Mesenchymal stem cell (in vitro differentiated cells and primary cell): ENCODE measurements at regions not wholly inside any gene's neighbourhood (a gene's known extent, or its start where the extent isn't known, plus 50 kb on each side); places are given as distances from the start of the nearest gene placed in this dataset.

Experiments
- DNase-seq: peaks from one replicate; pipeline ENCODE4 v3.0.0-alpha.2; 2013
- H2AFZ ChIP-seq: one replicate; pipeline ENCODE4 v1.6.1; 2013; ENCODE audit warnings: low read depth, mild to moderate bottlenecking, control low read depth, inconsistent platforms, low read length, moderate library complexity
- H2AK5ac ChIP-seq: 2 replicates; pipeline ENCODE4 v1.6.1; 2013; ENCODE audit warnings: low read length, moderate library complexity, mild to moderate bottlenecking, inconsistent platforms; ENCODE audit not compliant: severe bottlenecking
- H2BK120ac ChIP-seq: one replicate; pipeline ENCODE4 v1.6.1; 2013; ENCODE audit warnings: low read depth, mild to moderate bottlenecking, inconsistent platforms, low read length, moderate library complexity
- H2BK12ac ChIP-seq, 2 experiments: one replicate each; pipeline ENCODE4 v1.6.1; 2013; ENCODE audit warnings: inconsistent platforms in 2 of 2, low read length in 2 of 2, mild to moderate bottlenecking in 2 of 2, moderate library complexity in 2 of 2, control low read depth in 1 of 2
- H2BK15ac ChIP-seq: one replicate; pipeline ENCODE4 v1.6.1; 2013; ENCODE audit warnings: mild to moderate bottlenecking, low read depth, inconsistent platforms; ENCODE audit not compliant: poor library complexity, severe bottlenecking
- H2BK5ac ChIP-seq: 2 replicates; pipeline ENCODE4 v1.6.1; 2013; ENCODE audit warnings: low read depth, mild to moderate bottlenecking, low read length, control low read depth, inconsistent platforms; ENCODE audit not compliant: poor library complexity, severe bottlenecking
- H3K14ac ChIP-seq, 2 experiments: one replicate each; pipeline ENCODE4 v1.6.1; 2013; ENCODE audit warnings: inconsistent platforms in 2 of 2, low read length in 2 of 2, control low read depth in 1 of 2, mild to moderate bottlenecking in 1 of 2, moderate library complexity in 1 of 2
- H3K18ac ChIP-seq, 2 experiments: one replicate each; pipeline ENCODE4 v1.6.1; 2013; ENCODE audit warnings: inconsistent platforms in 2 of 2, low read length in 2 of 2, control low read depth in 1 of 2, low read depth in 1 of 2, mild to moderate bottlenecking in 1 of 2
- H3K23ac ChIP-seq, 2 experiments: one replicate each; pipeline ENCODE4 v1.6.1; 2013; ENCODE audit warnings: inconsistent platforms in 2 of 2, low read length in 2 of 2, mild to moderate bottlenecking in 2 of 2, moderate library complexity in 2 of 2, control low read depth in 1 of 2
- H3K27ac ChIP-seq: 2 replicates; pipeline ENCODE4 v1.5.1; 2013; ENCODE audit warnings: mild to moderate bottlenecking, moderate library complexity, low read length, control low read depth, inconsistent platforms; ENCODE audit not compliant: poor library complexity, severe bottlenecking
- H3K27me3 ChIP-seq, 2 experiments: 2 replicates each; pipeline versions ENCODE4 v1.6.1 to v1.7.0; 2013; ENCODE audit warnings: low read length in 2 of 2, mild to moderate bottlenecking in 2 of 2, moderate library complexity in 2 of 2, control low read depth in 1 of 2, inconsistent platforms in 1 of 2; ENCODE audit not compliant: control insufficient read depth in 1 of 2, insufficient read depth in 1 of 2
- H3K36me3 ChIP-seq, 2 experiments: 2 replicates each; pipeline versions ENCODE4 v1.6.1 to v1.7.0; 2013; ENCODE audit warnings: low read length in 2 of 2, control low read depth in 1 of 2, inconsistent platforms in 1 of 2, low read depth in 1 of 2, mild to moderate bottlenecking in 1 of 2; ENCODE audit not compliant: insufficient read depth in 2 of 2, control insufficient read depth in 1 of 2
- H3K4ac ChIP-seq, 2 experiments: one replicate each; pipeline ENCODE4 v1.6.1; 2013; ENCODE audit warnings: inconsistent platforms in 2 of 2, low read length in 2 of 2, mild to moderate bottlenecking in 2 of 2, moderate library complexity in 2 of 2, control low read depth in 1 of 2, low read depth in 1 of 2
- H3K4me1 ChIP-seq: 2 replicates; pipeline ENCODE4 v1.6.1; 2013; ENCODE audit warnings: low read depth, low read length, control low read depth; ENCODE audit not compliant: control insufficient read depth, insufficient read depth
- H3K4me2 ChIP-seq: 2 replicates; pipeline ENCODE4 v1.6.1; 2013; ENCODE audit warnings: low read length, mild to moderate bottlenecking, inconsistent platforms; ENCODE audit not compliant: poor library complexity, severe bottlenecking
- H3K4me3 ChIP-seq, 2 experiments: 2 replicates each; pipeline versions ENCODE4 v1.5.1 to v1.7.0; 2013; ENCODE audit warnings: low read length in 2 of 2, mild to moderate bottlenecking in 2 of 2, control low read depth in 1 of 2, low read depth in 1 of 2; ENCODE audit not compliant: insufficient read depth in 1 of 2
- H3K79me1 ChIP-seq: replicated peaks from 2 replicates; pipeline ENCODE4 v1.6.1; 2013; ENCODE audit warnings: mild to moderate bottlenecking, control low read depth, low read length, inconsistent platforms; ENCODE audit not compliant: poor library complexity, severe bottlenecking
- H3K9ac ChIP-seq: 2 replicates; pipeline ENCODE4 v1.7.0; 2013; ENCODE audit warnings: mild to moderate bottlenecking, low read length, moderate library complexity
- H3K9me3 ChIP-seq: 2 replicates; pipeline ENCODE4 v1.7.0; 2013; ENCODE audit warnings: mild to moderate bottlenecking, low read length; ENCODE audit not compliant: control insufficient read depth
- H4K8ac ChIP-seq: one replicate; pipeline ENCODE4 v1.6.1; 2013; ENCODE audit warnings: inconsistent platforms, mild to moderate bottlenecking, low read length, moderate library complexity
- H4K91ac ChIP-seq: one replicate; pipeline ENCODE4 v1.6.1; 2013; ENCODE audit warnings: mild to moderate bottlenecking, low read length, inconsistent platforms
- WGBS: methylation state at CpG from one replicate; pipeline ENCODE4 v1.1.7; 2013; ENCODE audit warnings: mixed read lengths; 5-methylcytosine and 5-hydroxymethylcytosine counted together

GRCh38 chrX:25548811-25549210, 533.0 kb upstream of the ARX start:
- H3K27me3 ChIP-seq: no peaks in the 10 kb centered on the region
- no peak overlapping the region for H4K91ac ChIP-seq
- H3K4me1 ChIP-seq: no peaks in the 10 kb centered on the region
- no peak overlapping the region for H3K4me3 ChIP-seq
- no peak overlapping the region for H3K14ac ChIP-seq
- no peak overlapping the region for H2AK5ac ChIP-seq
- H2BK5ac ChIP-seq: no peak overlapping the region
- H3K79me1 ChIP-seq: no peaks in the 10 kb centered on the region
- no peak overlapping the region for H2BK120ac ChIP-seq
- H3K18ac ChIP-seq: no peak overlapping the region
- DNase-seq: no peak
- 93% methylated on average over 3 of the region's 7 CpGs for WGBS
- no peak overlapping the region for H2AFZ ChIP-seq
- no peak overlapping the region for H3K23ac ChIP-seq
- H2BK15ac ChIP-seq: no peak overlapping the region
- H3K27ac ChIP-seq: no peak overlapping the region
- H4K8ac ChIP-seq: no peak overlapping the region
- no peak overlapping the region for H3K4me2 ChIP-seq
- no peaks in the 10 kb centered on the region for H3K9me3 ChIP-seq
- no peaks in the 10 kb centered on the region for H3K36me3 ChIP-seq
- no peak overlapping the region for H3K9ac ChIP-seq
- no peak overlapping the region for H2BK12ac ChIP-seq
- H3K4ac ChIP-seq: no peak overlapping the region

GRCh38 chrX:25555521-25555920, 539.8 kb upstream of the ARX start:
- Histone ChIP-seq H3K27ac (no peak overlapping the region), H3K23ac (no peak overlapping the region), H2BK5ac (no peak overlapping the region), H3K36me3 (no peaks in the 10 kb centered on the region), H3K9ac (no peak overlapping the region), H3K9me3 (no peaks in the 10 kb centered on the region), H4K8ac (no peak overlapping the region), H3K79me1 (no peaks in the 10 kb centered on the region), H2BK12ac (no peak overlapping the region), H2AK5ac (no peak overlapping the region), H4K91ac (no peak overlapping the region), H3K4me2 (no peak overlapping the region), H3K14ac (no peak overlapping the region), H2BK120ac (no peak overlapping the region), H3K18ac (no peak overlapping the region), H3K27me3 (no peaks in the 10 kb centered on the region), H2AFZ (no peak overlapping the region), H3K4me3 (no peak overlapping the region), H3K4ac (no peak overlapping the region), H2BK15ac (no peak overlapping the region), H3K4me1 (no peaks in the 10 kb centered on the region)
- DNase-seq: no peak
- 90% methylated on average over 1 of the region's 4 CpGs for WGBS

- H3K9ac ChIP-seq: no peak overlapping the region
- H2AFZ ChIP-seq: no peak overlapping the region
- no peak for DNase-seq
- no peak overlapping the region for H2BK5ac ChIP-seq
- no peaks in the 10 kb centered on the region for H3K36me3 ChIP-seq
- no peak overlapping the region for H2BK15ac ChIP-seq
- no peak overlapping the region for H4K8ac ChIP-seq
- no peaks in the 10 kb centered on the region for H3K4me1 ChIP-seq
- H3K27ac ChIP-seq: no peak overlapping the region
- H3K4me3 ChIP-seq: no peak overlapping the region
- no peak overlapping the region for H3K4ac ChIP-seq
- no peak overlapping the region for H2BK120ac ChIP-seq
- H3K14ac ChIP-seq: no peak overlapping the region
- WGBS: 56% methylated on average over 2 of the region's 2 CpGs
- no peaks in the 10 kb centered on the region for H3K27me3 ChIP-seq
- no peak overlapping the region for H3K23ac ChIP-seq
- H2AK5ac ChIP-seq: no peak overlapping the region
- no peaks in the 10 kb centered on the region for H3K9me3 ChIP-seq
- H4K91ac ChIP-seq: no peak overlapping the region
- no peaks in the 10 kb centered on the region for H3K79me1 ChIP-seq
- H2BK12ac ChIP-seq: no peak overlapping the region
- H3K18ac ChIP-seq: no peak overlapping the region
- no peak overlapping the region for H3K4me2 ChIP-seq
Measured at GRCh38 chrX:25558137-25558536, 542.4 kb upstream of the ARX start.

GRCh38 chrX:25561190-25561589, 545.4 kb upstream of the ARX start:
- DNase-seq: no peak
- Histone ChIP-seq H3K4me1 (no peaks in the 10 kb centered on the region), H3K9me3 (no peaks in the 10 kb centered on the region), H2BK12ac (no peak overlapping the region), H3K27ac (no peak overlapping the region), H4K8ac (no peak overlapping the region), H2BK15ac (no peak overlapping the region), H3K9ac (no peak overlapping the region), H3K4me3 (no peak overlapping the region), H3K18ac (no peak overlapping the region), H3K36me3 (no peaks in the 10 kb centered on the region), H2AK5ac (no peak overlapping the region), H3K14ac (no peak overlapping the region), H2BK5ac (no peak overlapping the region), H4K91ac (no peak overlapping the region), H2AFZ (no peak overlapping the region), H3K23ac (no peak overlapping the region), H3K4me2 (no peak overlapping the region), H3K4ac (no peak overlapping the region), H2BK120ac (no peak overlapping the region), H3K27me3 (no peaks in the 10 kb centered on the region), H3K79me1 (no peaks in the 10 kb centered on the region)
- WGBS: no CpG with 5 or more reads among the region's 1 CpG
